ENCODE measurements at regions not wholly inside any gene's neighbourhood (a gene's known extent, or its start where the extent isn't known, plus 50 kb on each side); places are given as distances from the start of the nearest gene placed in this dataset.

GRCh38 chr5:176728831-176729251 is 81.5 kb upstream of the UNC5A start:
- no peak for TF ChIP-seq YY1 (IDR thresholded peaks at IDR 0.05; ENCODE audit: low read depth)
- no peak for TF ChIP-seq MAX (IDR thresholded peaks at IDR 0.05)
- TF ChIP-seq ZBTB7A (IDR thresholded peaks at IDR 0.05; ENCODE audit: low read depth) = no peak
- TF ChIP-seq USF1 (IDR thresholded peaks at IDR 0.05) = no peak
- TF ChIP-seq EGR1 (IDR thresholded peaks at IDR 0.05) = no peak
- TF ChIP-seq TCF12 (IDR thresholded peaks at IDR 0.05; ENCODE audit: low read depth) = no peak

Data from Ishikawa (cell line).